HepG2 (cell line): ENCODE measurements at regions not wholly inside any gene's neighbourhood (a gene's known extent, or its start where the extent isn't known, plus 50 kb on each side); places are given as distances from the start of the nearest gene placed in this dataset.

Experiments used
- ATAC-seq: fragments of 200-7000 bp; cut with Tn5 transposase; 3 replicates; pipeline ENCODE4 v1.9.1; 2020; ENCODE audit warnings: mild to moderate bottlenecking, moderate library complexity
- BruUV-seq: library from RNA; stranded (reverse); fragments of 400-500 nt; replicated peaks from 2 replicates; lab custom pipeline; 2021; lab: Mats Ljungman, UMichigan
- CTCF ChIA-PET: fragments of 300-600 bp; formaldehyde crosslinking; extraction: SDS; loops from one replicate; lab custom pipeline; 2021; ENCODE audit warnings: low total read pairs, inconsistent platforms, low intra/inter-chr PET ratio; lab: Yijun Ruan, JAX
- POLR2A ChIA-PET: fragments of 350-600 bp; sonication (Branson Sonifier 250); formaldehyde crosslinking; loops from one replicate; lab custom pipeline; 2020; ENCODE audit warnings: antibody characterized with exemption, inconsistent platforms; lab: Yijun Ruan, JAX
- DNase-seq: peaks from one replicate; pipeline ENCODE4 v3.0.0-alpha.2; 2015; ENCODE audit warnings: low spot score
- FAIRE-seq: peaks from 3 replicates; lab custom pipeline; 2011; peaks lifted over from hg19 to GRCh38; lab: Jason Lieb, UNC
- H2AFZ ChIP-seq: one replicate; pipeline ENCODE4 v1.6.1; 2011; ENCODE audit warnings: low read length, inconsistent platforms
- H3K27ac ChIP-seq: fragments of 300-600 bp; 3 replicates; pipeline ENCODE4 v1.8.0; 2011; ENCODE audit warnings: mixed run types, mild to moderate bottlenecking, mixed read lengths, low read length, inconsistent platforms; ENCODE audit not compliant: insufficient read depth; ENCODE audit errors: extremely low read length
- H3K27me3 ChIP-seq, 2 experiments: fragments of 200-600 bp in 1 of 2; 2 replicates in 1 of 2; 3 replicates in 1 of 2; pipeline versions ENCODE4 v1.6.0 to v1.8.0; 2011; ENCODE audit warnings: low read length in 2 of 2, mild to moderate bottlenecking in 2 of 2, moderate library complexity in 2 of 2, inconsistent platforms in 1 of 2; ENCODE audit not compliant: insufficient read depth in 2 of 2, control insufficient read depth in 1 of 2
- H3K36me3 ChIP-seq, 2 experiments: fragments of 200-600 bp in 1 of 2; replicated peaks in 1 of 2; 2 replicates in 1 of 2; 3 replicates in 1 of 2; pipeline versions ENCODE4 v1.5.1 to v1.8.0; 2011; ENCODE audit warnings: low read length in 2 of 2, inconsistent platforms in 1 of 2; ENCODE audit not compliant: insufficient read depth in 2 of 2, control insufficient read depth in 1 of 2
- H3K4me1 ChIP-seq: 2 replicates; pipeline ENCODE4 v1.5.1; 2012; ENCODE audit warnings: low read length, inconsistent platforms; ENCODE audit not compliant: insufficient read depth
- H3K4me2 ChIP-seq: 2 replicates; pipeline ENCODE4 v1.6.0; 2011; ENCODE audit warnings: low read depth, low read length, inconsistent platforms
- H3K4me3 ChIP-seq, 3 experiments: fragments of 200-600 bp in 1 of 3; sonication (generic), shearing (Covaris generic) in 1 of 3; replicated peaks in 1 of 3; 2 replicates each; pipeline ENCODE4 v1.5.1; 2011 to 2016; ENCODE audit warnings: low read length in 3 of 3, inconsistent platforms in 2 of 3, low read depth in 2 of 3, mild to moderate bottlenecking in 2 of 3, control low read depth in 1 of 3, mixed read lengths in 1 of 3; ENCODE audit not compliant: insufficient read depth in 1 of 3
- H3K79me2 ChIP-seq: one replicate; pipeline ENCODE4 v1.6.1; 2011; ENCODE audit warnings: low read length, inconsistent platforms; ENCODE audit not compliant: insufficient read depth
- H3K9ac ChIP-seq: 2 replicates; pipeline ENCODE4 v1.6.0; 2011; ENCODE audit warnings: mild to moderate bottlenecking, low read depth, low read length, inconsistent platforms; ENCODE audit not compliant: insufficient read depth
- H3K9me3 ChIP-seq: 2 replicates; pipeline ENCODE4 v1.5.1; 2012; ENCODE audit warnings: mild to moderate bottlenecking, low read length
- H4K20me1 ChIP-seq: 2 replicates; pipeline ENCODE4 v1.6.0; 2011; ENCODE audit warnings: inconsistent platforms, mild to moderate bottlenecking, low read length, moderate library complexity; ENCODE audit not compliant: insufficient read depth
- ARNTL ChIP-seq: sonication (generic); formaldehyde crosslinking; IDR thresholded peaks from 2 replicates; pipeline ENCODE4 v1.4.0; 2020; ENCODE audit warnings: mild to moderate bottlenecking, missing genetic modification reagents
- CBFB ChIP-seq: sonication (generic); formaldehyde crosslinking; IDR thresholded peaks from 2 replicates; pipeline ENCODE4 v1.4.0; 2020; ENCODE audit warnings: missing genetic modification reagents
- CCAR2 ChIP-seq: fragments of 200-400 bp; formaldehyde crosslinking; optimal IDR thresholded peaks from 2 replicates; pipeline ENCODE3; 2018; ENCODE audit warnings: low read depth, mild to moderate bottlenecking, low read length, moderate library complexity
- FOXP4 ChIP-seq: sonication (generic); formaldehyde crosslinking; IDR thresholded peaks from 2 replicates; pipeline ENCODE4 v1.4.0; 2020; ENCODE audit warnings: missing genetic modification reagents
- HNRNPH1 ChIP-seq: fragments of 200-400 bp; formaldehyde crosslinking; optimal IDR thresholded peaks from 2 replicates; pipeline ENCODE3; 2017; ENCODE audit warnings: mild to moderate bottlenecking, low read depth, low read length
- PREB ChIP-seq: sonication (generic); formaldehyde crosslinking; IDR thresholded peaks from 2 replicates; pipeline ENCODE4 v1.4.0; 2020; ENCODE audit warnings: missing genetic modification reagents
- RARG ChIP-seq: sonication (generic); formaldehyde crosslinking; IDR thresholded peaks from 2 replicates; pipeline ENCODE4 v1.4.0; 2020; ENCODE audit warnings: low read depth, mild to moderate bottlenecking, missing genetic modification reagents
- TEAD3 ChIP-seq: optimal IDR thresholded peaks from 2 replicates; pipeline ENCODE3; 2016; ENCODE audit warnings: borderline replicate concordance
- ZNF7 ChIP-seq: IDR thresholded peaks from 2 replicates; pipeline ENCODE4 v1.6.1; 2016; ENCODE audit warnings: missing biosample characterization, missing genetic modification reagents
- ZNF713 ChIP-seq: sonication (generic); formaldehyde crosslinking; IDR thresholded peaks from 2 replicates; pipeline ENCODE4 v1.4.0; 2020; ENCODE audit warnings: mild to moderate bottlenecking, missing genetic modification reagents
- ZNF740 ChIP-seq: sonication (generic); formaldehyde crosslinking; IDR thresholded peaks from 2 replicates; pipeline ENCODE4 v1.4.0; 2020; ENCODE audit warnings: missing genetic modification reagents
- WGBS: methylation state at CpG from one replicate; pipeline ENCODE4 v1.1.6; 2017; ENCODE audit warnings: low lambda C conversion rate; 5-methylcytosine and 5-hydroxymethylcytosine counted together
- in situ Hi-C: cut with HindIII; loops from 2 replicates; pipeline ENCODE4 v1.10.0; 2017; ENCODE audit warnings: low pct_unique_long_range_greater_than_20kb; ENCODE audit not compliant: extremely low pct_ligation_motif_present
- intact Hi-C: fragments of 100-400 bp; cut with micrococcal nuclease; formaldehyde crosslinking; loops from one replicate; pipeline ENCODE4 v1.10.0; 2022; ENCODE audit not compliant: unreplicated experiment
- TF ChIP-seq, protein P1 (sequence below): sonication (generic); formaldehyde crosslinking; IDR thresholded peaks from 2 replicates; pipeline ENCODE4 v1.4.0; 2020; ENCODE audit warnings: missing genetic modification reagents, borderline replicate concordance
- TF ChIP-seq, protein P2 (sequence below): IDR thresholded peaks from 2 replicates; pipeline ENCODE4 v1.6.1; 2016; ENCODE audit warnings: low read depth, missing genetic modification reagents, missing compliant biosample characterization

DNA sequence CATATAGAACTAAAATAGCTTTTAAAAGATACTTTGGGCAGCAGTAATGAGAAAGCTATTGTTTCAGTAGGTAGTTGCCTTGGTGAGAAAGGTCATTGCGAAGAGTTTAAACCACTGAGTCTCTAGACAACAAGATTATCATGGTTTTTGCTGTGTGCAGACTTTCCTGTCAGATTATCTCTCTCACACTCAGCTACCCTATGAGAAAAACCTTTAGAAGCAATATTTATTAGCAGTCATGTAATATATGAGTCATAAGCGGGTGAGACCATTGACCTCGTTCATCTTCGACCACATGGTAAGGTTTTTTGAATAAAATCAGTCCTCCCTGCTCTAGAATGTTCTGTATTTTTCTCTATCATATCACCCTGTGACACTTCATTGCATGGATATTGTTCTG lies 59.9 kb downstream of the GPR65 start:
- 98% methylated on average over 4 of the region's 4 CpGs for WGBS
- in situ Hi-C loops, result no loop called here
- TF ChIP-seq RARG (CRISPR knock-in tag) (no peak), FOXP4 (no peak), ZNF713 (CRISPR knock-in tag) (no peak), CCAR2 (no peak), ZNF7 (no peak), HNRNPH1 (no peak), CBFB (CRISPR knock-in tag) (no peak), PREB (CRISPR knock-in tag) (no peak), ZNF740 (CRISPR knock-in tag) (no peak), TEAD3 (no peak), ARNTL (CRISPR knock-in tag) (no peak)
- TF ChIP-seq, protein P1, sequence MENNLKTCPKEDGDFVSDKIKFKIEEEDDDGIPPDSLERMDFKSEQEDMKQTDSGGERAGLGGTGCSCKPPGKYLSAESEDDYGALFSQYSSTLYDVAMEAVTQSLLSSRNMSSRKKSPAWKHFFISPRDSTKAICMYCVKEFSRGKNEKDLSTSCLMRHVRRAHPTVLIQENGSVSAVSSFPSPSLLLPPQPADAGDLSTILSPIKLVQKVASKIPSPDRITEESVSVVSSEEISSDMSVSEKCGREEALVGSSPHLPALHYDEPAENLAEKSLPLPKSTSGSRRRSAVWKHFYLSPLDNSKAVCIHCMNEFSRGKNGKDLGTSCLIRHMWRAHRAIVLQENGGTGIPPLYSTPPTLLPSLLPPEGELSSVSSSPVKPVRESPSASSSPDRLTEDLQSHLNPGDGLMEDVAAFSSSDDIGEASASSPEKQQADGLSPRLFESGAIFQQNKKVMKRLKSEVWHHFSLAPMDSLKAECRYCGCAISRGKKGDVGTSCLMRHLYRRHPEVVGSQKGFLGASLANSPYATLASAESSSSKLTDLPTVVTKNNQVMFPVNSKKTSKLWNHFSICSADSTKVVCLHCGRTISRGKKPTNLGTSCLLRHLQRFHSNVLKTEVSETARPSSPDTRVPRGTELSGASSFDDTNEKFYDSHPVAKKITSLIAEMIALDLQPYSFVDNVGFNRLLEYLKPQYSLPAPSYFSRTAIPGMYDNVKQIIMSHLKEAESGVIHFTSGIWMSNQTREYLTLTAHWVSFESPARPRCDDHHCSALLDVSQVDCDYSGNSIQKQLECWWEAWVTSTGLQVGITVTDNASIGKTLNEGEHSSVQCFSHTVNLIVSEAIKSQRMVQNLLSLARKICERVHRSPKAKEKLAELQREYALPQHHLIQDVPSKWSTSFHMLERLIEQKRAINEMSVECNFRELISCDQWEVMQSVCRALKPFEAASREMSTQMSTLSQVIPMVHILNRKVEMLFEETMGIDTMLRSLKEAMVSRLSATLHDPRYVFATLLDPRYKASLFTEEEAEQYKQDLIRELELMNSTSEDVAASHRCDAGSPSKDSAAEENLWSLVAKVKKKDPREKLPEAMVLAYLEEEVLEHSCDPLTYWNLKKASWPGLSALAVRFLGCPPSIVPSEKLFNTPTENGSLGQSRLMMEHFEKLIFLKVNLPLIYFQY, result no peak
- TF ChIP-seq, protein P2, sequence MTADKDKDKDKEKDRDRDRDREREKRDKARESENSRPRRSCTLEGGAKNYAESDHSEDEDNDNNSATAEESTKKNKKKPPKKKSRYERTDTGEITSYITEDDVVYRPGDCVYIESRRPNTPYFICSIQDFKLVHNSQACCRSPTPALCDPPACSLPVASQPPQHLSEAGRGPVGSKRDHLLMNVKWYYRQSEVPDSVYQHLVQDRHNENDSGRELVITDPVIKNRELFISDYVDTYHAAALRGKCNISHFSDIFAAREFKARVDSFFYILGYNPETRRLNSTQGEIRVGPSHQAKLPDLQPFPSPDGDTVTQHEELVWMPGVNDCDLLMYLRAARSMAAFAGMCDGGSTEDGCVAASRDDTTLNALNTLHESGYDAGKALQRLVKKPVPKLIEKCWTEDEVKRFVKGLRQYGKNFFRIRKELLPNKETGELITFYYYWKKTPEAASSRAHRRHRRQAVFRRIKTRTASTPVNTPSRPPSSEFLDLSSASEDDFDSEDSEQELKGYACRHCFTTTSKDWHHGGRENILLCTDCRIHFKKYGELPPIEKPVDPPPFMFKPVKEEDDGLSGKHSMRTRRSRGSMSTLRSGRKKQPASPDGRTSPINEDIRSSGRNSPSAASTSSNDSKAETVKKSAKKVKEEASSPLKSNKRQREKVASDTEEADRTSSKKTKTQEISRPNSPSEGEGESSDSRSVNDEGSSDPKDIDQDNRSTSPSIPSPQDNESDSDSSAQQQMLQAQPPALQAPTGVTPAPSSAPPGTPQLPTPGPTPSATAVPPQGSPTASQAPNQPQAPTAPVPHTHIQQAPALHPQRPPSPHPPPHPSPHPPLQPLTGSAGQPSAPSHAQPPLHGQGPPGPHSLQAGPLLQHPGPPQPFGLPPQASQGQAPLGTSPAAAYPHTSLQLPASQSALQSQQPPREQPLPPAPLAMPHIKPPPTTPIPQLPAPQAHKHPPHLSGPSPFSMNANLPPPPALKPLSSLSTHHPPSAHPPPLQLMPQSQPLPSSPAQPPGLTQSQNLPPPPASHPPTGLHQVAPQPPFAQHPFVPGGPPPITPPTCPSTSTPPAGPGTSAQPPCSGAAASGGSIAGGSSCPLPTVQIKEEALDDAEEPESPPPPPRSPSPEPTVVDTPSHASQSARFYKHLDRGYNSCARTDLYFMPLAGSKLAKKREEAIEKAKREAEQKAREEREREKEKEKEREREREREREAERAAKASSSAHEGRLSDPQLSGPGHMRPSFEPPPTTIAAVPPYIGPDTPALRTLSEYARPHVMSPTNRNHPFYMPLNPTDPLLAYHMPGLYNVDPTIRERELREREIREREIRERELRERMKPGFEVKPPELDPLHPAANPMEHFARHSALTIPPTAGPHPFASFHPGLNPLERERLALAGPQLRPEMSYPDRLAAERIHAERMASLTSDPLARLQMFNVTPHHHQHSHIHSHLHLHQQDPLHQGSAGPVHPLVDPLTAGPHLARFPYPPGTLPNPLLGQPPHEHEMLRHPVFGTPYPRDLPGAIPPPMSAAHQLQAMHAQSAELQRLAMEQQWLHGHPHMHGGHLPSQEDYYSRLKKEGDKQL, result no peak

More for the DNA sequence above, 59.9 kb downstream of the GPR65 start:
- intact Hi-C loops, result no loop called here
- Histone ChIP-seq H3K4me3 (no peak overlapping the region), H3K9me3 (peaks cover 9% of the 10 kb centered on the region), H3K4me2 (no peak overlapping the region), H2AFZ (no peak overlapping the region), H3K79me2 (no peaks in the 10 kb centered on the region), H3K36me3 (peaks cover 4 to 11% of the 10 kb centered on the region in 2 experiments; a peak in 2 of 5 replicates), H3K27me3 (no peaks in the 10 kb centered on the region), H3K4me1 (no peaks in the 10 kb centered on the region), H4K20me1 (no peaks in the 10 kb centered on the region), H3K27ac (no peak overlapping the region), H3K9ac (no peak overlapping the region)
- ChIA-PET CTCF (no interaction called here), POLR2A (no interaction called here)
- ATAC-seq, result no peak
- FAIRE-seq, result no peak
- BruUV-seq, result no TSS peak
- no peak for DNase-seq
